Left hindlimb (tissue), 1 donor: ENCODE measurements at regions not wholly inside any gene's neighbourhood (a gene's known extent, or its start where the extent isn't known, plus 50 kb on each side); places are given as distances from the start of the nearest gene placed in this dataset.

Experiments used
- DNase-seq: peaks from one replicate; pipeline ENCODE4 v3.0.0-alpha.2; 2018

DNA sequence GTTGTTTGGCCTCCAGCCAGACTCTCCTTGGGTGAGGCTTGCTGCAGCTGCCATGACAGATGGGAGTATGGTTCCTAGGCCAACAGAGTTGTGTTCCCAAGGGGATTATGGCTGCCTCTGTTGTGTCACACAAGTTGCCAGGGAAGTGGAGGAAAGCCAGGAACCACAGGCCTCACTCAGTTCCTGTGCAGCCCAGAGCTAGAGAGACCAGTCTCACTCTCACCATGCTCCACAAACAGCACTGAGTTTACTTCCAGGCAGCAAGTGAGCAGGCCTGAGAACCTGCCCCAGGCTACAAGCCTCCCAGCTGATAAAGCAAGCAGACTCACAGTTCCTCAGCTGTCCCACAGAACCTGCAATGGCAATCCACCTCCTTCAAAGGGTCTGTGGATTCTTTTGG is 273.6 kb upstream of the TAS2R1 start:
- no peak for DNase-seq

DNA sequence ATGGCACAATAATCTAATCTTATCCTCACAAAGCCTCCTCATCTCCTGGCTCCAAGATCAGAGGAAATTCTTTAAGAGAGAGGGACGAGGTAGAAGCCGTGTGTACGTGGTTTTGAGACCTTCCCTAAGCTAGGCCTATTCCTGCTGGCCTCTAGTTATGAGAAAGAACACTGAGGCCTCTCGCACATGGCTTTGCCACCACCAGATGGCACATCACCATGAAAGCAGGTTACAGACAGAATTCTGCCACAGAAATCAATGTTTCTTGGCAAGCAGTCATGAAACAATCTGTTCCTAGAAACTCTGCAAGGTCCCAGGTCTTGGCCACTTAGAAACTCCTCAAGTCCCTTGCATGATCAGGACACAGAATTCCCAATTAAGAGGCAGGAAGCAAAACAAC is 268.2 kb upstream of the TAS2R1 start:
- DNase-seq, result no peak

DNA sequence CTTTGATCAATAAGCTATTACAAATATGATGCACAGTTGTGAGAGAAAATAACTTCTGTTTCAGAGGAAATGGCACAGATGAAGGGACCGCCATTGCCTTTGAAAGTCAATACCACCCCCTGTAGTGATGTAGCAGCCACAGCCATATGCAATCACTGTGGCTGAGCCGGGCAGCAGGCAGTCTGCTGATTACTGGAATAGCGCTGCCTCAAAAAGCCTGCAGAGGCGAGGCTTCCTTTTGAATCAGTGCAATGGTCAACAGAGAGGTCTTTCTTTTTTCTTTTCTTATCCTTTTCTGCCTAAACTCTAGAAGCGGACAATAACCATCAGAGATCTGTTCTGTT is 265.1 kb upstream of the TAS2R1 start:
- DNase-seq, result no peak

DNA sequence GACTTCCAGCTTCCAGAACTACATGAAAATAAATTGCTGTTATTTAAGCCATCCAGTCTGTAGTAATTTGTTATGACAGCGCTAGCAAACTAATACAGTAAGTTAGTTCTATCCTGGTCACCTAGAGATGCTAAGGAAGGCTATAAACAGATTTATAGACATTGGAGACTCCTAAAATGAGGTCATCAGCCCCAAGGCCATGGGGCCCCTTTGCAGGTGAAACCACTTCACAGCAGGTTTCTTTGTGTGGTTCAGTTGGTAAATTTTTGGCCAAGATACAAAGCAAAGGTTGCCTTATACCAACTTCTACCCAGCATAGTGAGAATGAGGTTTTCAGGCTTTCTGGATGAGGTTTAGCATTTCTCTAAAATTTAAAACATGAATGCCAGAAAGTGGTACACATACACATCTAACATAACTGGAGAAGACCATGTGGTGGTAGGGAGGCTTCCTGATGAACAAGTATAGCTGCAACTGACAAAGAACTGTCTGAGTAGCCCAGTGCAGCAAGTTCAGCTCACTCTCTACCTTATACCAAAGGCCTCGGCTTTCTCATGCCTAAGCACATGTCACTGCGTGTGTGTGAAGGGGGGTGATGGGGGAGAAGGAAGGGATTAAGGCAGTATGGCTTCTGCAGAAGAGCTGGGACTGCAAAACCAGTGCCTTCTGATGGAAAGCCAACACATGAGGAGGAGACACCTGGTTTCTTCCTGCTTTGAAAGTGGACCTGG is 264.6 kb upstream of the TAS2R1 start:
- DNase-seq, result no peak

DNA sequence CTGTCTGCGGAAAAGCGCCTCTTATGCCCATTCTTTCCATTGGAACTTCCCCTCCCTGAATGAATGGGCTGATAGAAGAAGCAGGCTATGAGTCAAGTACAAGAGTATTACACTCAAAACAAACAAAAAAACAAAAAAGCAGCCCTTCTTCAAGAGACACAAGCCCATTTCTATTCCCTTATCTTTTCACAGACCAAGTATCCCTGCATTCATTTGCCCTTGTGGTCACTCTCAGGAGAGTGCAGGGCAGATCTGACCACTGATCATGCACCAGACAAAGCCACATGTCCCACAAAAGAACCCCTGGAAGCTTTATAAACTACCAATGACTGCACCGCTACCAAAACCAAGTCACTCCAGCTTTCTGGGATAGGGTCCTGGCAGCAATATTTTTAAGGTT is 262.5 kb upstream of the TAS2R1 start:
- no peak for DNase-seq

DNA sequence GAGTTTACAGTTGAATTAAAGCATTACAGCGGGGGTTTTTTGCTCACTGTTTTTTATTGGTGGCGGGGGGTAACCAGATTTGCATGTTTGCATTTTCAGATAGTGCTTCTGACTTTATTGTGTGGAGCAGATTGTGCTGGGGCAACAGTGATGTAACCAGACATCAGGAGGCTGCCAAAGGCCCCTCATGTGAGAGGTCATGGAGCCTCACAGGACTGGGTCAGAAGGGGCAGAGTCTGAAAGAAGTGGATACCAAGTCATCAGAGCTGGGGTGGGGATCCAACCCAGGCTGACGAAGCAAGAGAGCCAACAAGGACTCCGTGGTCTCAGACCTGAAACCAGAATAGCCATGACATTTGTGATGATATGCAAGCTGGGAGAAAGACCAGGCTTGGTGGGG is 259.4 kb upstream of the TAS2R1 start:
- no peak for DNase-seq

DNA sequence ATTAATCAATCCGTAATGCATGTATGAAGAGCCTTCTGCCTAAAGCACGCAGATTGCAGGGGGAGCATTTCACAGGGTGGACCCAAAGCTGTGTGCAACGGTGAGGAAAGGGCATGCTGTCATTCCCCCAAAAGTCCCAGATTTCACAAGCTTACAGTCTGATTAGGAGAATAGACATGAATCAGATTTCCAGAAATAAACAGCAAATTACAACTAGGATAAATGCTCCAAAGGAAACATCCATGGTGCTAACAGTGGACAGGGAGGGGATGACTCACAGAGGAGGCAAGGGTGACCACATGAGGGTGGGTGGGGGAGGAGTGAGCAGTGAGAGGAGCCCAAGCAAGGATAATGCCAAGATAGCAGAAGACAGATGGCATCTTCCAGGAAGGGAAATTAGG is 258.4 kb upstream of the TAS2R1 start:
- DNase-seq, result no peak

DNA sequence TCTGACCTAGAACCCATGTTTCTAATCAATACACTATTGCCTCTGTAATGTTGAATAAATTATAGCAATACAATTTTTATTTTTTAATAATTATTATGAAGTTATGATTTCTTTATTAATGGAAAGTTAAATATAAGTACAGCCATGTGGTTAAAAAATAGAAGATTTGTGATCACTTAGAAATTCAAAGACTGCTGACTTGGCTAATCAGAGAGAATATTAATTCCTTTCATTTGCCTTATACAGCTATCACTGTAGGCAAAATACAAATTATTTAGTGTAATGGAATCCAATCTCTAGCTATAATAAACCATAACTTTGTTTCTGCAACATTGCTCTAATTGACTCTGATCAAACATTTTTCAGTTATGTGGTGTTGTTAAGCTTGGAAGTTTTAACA is 255.0 kb upstream of the TAS2R1 start:
- no peak for DNase-seq

DNA sequence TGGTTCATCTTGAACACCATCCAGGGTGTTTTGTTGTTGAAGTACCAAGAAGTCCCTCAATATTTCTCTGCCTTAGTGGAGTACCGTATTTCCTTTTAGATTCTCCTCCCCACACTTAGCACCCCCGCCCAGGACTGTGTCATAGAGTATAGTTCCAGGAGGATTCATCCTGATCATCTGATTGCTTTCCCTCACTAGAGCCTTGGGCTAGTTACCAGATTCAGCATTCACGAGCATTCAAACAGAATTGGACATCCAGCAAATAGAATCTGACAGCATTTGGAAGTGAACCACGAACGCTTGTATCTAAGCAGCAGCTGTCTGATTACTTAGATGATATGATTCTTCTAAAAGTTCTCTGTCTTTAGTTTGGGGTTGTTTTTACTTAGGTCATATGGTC is 248.1 kb upstream of the TAS2R1 start:
- DNase-seq, result no peak

DNA sequence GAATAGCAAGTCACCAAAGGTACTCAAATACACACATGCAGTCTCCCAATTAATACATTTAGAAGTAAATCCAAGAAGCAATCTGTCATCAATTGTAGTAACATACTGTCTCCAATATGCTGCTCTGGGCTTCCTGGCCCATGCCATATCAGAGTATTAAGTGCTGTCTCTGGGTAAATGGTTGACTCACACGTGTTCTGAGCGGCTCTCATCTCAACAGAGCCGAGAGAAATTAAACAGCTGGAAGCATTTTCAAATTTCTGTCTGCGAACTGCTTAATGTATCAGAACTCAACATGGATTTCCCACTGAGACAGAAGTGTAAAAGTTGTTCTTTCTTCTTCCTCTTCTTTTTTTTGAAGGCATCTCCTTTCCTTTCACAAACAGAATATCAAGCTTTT is 247.3 kb upstream of the TAS2R1 start:
- DNase-seq, result no peak

DNA sequence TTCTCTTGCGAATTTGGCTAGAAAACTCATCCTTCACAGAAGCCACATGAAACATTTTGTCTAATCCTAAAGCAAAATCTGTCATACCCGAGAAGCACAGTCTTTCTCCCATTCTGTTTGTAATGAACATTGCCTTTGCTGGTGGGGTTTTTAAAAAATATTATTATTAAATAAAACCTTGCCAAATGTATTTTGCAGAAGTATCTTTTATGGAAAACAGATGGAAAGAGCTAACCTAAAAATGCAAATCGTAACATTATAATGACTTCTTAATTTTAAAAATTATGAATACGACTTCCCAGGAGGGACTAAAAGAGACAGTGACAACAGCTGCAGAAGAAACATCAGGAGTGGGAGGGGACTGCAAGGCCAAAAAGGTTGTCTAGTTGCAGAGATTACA is 246.3 kb upstream of the TAS2R1 start:
- DNase-seq, result no peak

DNA sequence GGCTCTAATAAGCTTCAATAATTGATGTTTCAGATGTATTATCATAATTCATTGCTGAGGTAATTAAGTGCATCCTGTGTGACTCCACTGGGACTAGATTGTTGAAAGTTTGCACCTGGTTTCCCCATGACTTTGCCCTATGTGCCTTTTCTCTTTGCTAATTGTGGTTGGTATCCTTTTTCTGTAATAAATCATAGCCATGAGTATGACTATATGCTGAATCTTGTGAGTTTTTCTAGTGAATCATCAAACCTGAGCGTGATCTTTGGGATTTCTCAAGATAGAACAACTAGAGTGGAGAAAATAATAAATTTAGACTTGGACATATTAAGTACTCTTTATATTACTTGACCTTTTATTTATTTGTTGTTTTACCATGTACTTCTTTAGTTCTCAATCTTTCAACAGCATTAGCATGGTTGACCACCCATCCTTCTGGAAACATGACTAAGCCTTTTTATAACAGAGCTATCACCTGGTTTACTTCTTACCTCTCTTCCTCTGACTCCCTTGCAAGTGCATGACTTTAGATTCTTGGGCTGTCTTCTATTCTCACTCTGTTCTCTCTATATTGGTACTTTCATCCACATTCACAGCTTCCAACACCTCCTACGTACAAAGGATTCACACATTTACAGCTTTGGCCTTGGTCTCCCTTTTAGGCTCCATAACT is 239.6 kb upstream of the TAS2R1 start:
- no peak for DNase-seq

DNA sequence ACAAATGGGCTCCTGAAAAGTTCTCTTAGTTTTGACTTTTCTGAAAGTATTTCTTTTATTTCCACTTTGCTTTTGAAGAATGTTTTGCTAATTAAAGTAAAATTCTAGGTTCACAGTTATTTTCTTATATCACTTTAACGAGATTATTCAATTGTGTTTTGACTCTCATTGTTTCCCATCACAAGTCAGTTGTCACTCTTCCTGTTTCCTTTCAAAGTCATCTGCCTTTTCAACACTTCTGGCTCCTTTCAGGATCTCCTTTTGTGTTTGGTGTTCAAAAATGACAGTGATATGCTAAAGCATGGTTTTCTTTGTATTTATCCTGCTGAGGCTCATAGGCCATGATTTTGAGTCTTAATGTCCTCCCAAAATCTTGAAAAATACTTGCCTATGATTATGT is 235.4 kb upstream of the TAS2R1 start:
- no peak for DNase-seq

DNA sequence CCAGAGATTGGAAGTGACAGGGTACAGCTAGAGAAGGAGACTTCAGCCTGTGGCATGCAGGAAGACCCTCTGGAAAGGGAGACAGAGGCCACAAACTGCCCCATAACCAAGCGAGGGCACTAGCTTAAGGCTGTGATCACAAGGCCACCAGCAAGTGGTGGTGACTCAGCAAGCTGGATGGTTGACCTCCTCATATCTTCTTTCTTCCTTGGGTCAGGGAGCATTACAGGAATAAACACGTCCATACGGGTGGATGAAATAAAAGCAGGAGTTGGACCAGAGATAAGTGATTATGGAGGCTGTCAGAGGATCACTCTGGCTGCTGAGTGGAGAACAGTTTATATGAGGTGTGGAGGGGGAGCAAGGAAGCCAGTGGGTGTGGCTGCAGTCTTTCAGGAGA is 234.6 kb upstream of the TAS2R1 start:
- no peak for DNase-seq

DNA sequence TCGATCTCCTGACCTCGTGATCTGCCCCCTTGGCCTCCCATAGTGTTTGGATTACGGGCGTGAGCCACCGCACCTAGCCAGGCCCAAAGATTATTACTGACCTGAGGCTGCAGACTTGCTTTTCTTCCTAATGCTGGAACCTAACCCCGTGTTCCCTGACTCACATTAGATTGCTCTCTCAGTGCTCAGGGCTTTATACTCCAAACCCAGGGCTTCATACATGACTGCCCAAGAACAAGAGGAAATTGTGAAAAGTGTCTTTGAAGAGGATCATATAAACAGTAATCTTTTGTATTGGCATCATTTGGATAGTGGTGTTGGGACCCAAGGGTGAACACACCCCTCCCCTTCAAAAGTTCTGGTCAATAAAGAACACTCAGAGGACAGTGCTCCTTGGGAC is 233.3 kb upstream of the TAS2R1 start:
- no peak for DNase-seq

DNA sequence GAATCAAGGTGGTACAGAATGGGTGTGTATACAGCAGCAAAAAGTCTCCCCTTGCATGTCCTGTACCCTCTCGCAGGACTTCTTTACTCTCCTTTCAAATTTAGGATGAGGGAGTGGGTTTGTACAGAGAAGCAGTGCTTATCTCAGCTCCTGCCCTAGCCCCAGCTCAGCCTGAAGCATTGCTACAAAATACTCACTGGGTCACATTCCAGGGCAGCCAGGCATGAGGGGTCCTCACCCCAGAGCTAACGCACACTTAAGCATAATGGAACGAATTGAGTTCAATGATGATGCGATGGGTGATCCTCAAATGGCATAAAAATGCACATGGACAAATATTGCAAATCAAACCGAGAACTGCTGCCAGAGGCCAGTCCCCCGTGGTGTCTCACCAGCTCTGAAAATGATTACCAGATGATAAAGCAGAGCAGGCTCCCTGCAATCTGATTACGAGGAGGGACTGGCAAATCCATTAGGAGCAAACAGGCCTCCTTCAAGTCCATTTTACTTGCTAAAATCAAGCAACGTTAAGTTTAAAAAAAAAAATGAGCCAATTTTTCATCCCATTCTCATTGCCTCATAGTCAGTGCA is 231.6 kb upstream of the TAS2R1 start:
- no peak for DNase-seq

DNA sequence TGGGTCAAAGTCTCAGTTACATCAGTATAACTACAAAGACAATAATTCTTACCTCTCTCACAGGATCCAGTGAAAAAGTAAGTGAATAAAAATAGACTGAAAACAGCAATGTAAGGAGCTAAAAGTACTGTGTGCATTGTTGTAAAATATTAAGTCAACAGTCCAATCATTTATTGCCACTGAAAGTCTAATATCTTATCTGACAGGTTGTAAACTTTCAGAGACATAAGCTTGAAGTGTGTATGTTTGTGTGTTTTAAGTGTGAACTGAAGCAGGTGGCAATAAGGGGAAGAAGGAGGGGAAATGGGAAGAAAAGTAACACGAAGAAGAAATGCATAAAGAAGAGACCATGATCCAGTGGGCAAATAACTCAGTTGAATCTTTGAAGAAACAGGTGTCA is 229.7 kb upstream of the TAS2R1 start:
- no peak for DNase-seq

DNA sequence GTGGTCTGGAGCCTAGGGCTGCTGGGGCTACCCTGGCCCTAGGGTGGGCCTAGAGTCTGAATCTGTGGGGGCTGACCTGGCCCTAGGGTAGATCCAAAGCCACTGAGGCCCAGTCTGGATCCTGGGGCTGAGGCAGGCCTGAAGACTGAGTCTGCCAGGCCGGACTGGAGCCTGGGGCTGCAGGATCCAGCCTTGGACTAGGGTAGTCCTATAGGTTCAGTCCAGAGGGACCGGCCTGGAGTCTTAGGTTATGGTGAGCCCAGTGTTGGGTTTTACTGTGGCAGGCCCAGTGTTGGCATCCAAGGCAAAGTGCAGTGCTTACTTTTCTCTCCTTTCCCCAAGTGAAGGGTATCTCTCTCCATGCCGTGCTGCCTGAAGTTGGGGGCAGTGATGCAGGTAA is 227.9 kb upstream of the TAS2R1 start:
- DNase-seq, result no peak

DNA sequence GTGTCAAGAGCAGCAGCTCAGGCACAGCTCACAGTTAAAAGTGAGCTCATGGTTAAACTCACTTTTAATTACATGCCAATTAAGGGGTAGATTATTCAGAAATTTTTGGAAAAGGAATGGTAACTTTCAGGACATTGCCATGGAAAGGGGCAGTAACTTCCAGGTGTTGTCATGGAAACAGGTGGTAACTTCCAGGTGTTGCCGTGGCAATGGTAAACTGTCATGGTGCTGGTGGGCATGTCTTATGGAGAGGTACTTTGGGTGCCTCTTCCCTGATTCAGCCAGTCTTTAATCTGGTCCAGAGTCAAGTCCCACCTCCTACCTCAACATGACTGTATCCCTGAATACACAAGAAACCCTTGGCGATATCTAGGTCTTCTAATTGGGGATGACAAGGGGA is 223.2 kb upstream of the TAS2R1 start:
- DNase-seq, result no peak

DNA sequence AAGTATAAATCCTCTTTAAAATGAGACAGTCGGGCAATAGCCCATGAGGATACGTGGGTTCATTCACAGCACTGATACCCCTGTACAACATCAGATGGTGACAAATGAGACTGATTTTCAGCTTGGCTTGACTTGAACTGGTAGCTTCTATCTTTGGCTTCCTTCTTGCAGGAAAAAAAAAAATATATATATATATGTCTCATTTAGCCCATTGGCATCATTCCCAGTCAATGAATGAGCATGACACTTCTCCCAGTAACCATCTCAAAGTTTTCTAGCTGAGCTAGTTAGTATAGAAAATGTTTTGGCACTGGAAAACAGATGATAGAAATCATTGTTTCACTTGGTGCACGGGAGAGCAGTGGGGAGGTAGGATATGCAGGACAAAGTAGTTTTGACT is 222.5 kb upstream of the TAS2R1 start:
- DNase-seq, result no peak

DNA sequence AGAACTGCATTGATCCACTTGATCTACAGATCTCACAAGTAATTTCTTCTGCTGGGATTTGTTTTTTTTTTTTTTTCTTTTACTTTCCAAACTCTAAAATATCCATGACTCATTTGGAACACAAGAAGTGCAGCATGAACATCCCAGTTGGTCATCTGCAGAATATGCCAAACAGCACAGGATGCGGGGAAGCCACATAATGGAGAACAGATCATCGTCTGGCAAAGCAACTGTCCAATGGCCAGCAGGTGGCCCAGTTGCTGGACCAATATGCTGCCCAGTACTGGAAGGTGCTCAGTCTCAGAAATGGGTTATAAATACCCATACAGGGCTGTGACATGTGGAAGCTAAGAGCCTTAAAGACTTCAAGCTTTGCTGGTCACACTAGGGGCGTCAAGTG is 221.3 kb upstream of the TAS2R1 start:
- DNase-seq, result no peak

DNA sequence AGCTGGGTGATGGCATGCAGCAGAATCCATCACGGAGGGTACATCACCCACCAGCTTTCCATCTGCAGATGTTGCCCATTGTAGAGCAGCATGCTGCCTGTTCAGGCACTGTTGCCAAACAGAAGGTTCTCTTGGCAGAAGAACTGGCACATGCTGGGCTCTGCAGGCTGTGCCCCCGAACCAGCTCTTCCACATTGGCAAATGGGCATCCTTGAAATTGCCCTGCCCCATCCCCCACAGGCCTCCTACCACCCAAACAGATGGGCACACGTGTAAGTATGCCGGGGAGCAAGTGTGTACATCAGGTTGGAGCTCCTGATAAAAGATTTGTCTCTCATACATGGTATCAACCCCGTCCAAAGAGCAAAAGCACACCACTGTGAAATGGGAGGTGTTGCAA is 220.3 kb upstream of the TAS2R1 start:
- no peak for DNase-seq

DNA sequence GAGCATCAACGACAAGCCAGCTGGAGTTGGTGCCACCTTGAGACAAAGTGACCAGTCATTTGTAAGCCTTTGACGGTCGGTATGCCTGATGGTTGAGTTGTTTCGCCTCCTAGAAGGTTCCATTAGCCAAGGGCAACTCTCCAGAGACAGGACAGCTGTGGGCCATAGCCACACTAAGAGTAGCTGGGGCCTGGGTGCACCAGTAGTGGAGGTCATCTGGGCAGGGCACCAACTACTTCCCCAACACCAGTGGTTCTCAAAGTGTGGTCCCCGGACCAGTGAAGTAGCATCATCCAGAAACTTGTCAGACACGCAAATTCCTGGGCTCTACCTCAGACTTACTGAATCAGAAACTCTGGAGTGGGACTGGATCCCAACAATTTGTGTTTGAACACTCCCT is 217.5 kb upstream of the TAS2R1 start:
- no peak for DNase-seq

DNA sequence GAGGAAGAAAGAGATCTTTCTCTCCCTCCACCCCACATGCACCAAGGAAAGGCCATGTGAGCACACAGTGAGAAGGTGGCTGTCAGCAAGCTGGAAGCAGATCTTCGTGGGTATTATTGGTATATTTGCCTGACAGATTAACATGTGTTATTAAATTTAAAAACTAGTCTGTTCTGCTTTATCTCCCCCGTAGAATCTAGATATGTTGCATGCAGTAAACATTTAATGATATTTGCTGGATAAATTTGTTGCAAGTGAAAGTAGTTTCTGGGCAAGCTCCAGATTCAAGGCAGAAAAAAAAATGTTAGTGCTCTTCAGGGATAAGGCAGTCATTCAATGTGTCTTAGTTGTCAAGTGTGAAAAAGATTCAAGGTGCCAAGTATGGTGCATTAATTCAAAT is 215.0 kb upstream of the TAS2R1 start:
- no peak for DNase-seq
